ENCODE measurements at regions not wholly inside any gene's neighbourhood (a gene's known extent, or its start where the extent isn't known, plus 50 kb on each side); places are given as distances from the start of the nearest gene placed in this dataset.

DNA sequence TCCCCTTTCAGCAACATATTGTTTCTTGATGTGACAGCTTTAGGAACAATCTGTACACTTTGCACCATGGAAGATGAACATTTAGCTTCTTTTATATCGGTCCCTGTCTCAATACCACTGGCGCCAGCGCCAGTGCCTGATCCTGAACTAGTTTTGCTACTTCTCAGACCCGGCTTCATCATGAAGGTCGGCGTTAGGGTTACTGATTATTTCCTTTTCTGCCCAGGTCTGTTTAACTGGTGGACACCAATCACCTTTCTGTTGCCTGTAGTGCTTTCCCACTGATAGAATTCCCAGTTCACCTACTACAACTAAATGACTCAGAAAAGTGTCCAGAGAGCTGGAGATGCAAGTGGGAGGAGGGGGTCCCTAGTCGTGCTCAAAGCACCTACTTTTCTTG is 99.5 kb downstream of the MYCN start:
- no peak for TF ChIP-seq ESRRG (CRISPR knock-in tag; IDR thresholded peaks at IDR 0.05)
- no peak for TF ChIP-seq ZNF70 (CRISPR knock-in tag; IDR thresholded peaks at IDR 0.05)
